ENCODE measurements at regions not wholly inside any gene's neighbourhood (a gene's known extent, or its start where the extent isn't known, plus 50 kb on each side); places are given as distances from the start of the nearest gene placed in this dataset.

DNA sequence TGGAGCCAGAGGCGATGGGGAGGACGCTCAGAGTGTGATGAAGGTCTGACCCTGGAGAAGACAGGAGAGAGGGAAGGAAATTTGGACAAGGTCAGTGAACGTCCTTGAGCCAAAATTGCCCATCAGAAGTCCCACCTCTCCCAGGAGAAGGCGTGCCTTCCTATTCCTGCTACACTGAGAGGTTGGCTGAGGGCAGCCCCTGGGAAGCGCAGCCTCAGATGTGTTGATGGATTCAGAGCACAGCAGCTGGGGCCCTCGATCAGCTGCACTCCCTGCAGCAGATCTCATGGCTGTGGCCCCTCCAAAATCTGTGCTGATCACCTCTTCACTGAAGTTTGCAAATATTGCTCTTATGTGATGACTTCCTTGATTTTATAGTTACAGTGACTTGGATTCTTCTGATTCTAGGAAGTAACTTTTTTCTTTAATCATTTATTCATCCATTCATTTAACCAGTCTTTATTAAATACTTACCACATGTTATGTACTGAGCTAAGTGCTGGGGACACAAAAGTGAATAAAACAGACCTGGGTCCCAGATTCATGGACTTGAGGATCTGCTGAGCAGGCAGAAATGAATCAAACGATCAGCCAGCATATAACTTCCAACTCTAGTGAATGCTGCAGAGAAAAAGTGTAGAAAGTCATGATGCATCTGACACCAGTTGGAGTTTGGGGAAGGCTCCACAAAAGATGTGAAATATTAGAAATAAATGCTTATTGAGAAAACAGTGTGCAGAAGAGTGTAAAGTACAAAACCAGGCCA, 69.6 kb upstream of the ARMC2 start:
- no peak for DNase-seq (ENCODE audit: low spot score)

DNA sequence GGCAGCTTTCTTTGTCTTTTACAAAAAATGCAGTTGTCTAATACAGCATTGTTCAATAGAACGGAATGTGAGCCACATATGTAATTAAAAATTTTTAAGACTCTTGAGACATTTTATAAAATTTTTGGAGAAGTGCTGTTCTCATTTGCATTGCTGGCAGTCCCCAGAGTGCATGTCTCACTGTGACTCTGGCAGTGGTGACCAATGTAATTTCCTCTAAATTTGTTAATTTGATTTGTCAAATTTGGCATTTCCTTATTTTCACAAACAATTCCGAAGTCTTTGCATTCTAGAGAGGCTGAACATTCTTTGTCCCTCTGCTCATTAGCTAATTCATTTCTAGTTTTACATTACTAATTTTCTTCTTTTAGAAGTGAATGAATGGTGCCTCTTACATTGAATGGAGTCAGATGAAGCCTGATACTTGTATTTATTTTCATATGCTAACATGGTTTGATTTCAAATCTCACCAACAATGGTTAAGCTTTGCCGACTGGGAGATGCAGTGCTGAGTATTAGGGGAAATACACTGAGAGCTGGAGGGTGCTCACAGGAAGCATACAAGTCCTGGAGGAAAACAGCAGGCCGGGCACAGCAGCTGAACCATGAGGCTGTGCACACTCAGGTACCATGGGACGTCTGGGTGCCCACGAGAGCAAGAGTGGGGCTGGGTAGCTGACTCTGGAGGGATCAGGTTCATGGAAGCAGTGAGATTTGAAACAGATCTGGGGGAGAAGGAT, 68.5 kb upstream of the ARMC2 start:
- DNase-seq (ENCODE audit: low spot score), result no peak

- DNase-seq (ENCODE audit: low spot score), result no peak
These were observed 67.4 kb upstream of the ARMC2 start for GRCh38 chr6:108780784-108781183.

GRCh38 chr6:108781419-108782100, 66.7 kb upstream of the ARMC2 start:
- no peak for DNase-seq (ENCODE audit: low spot score)

GRCh38 chr6:108782179-108783041, 65.8 kb upstream of the ARMC2 start:
- DNase-seq (ENCODE audit: low spot score), result peak; percentile 93

GRCh38 chr6:108785653-108786052, 62.6 kb upstream of the ARMC2 start:
- no peak for DNase-seq (ENCODE audit: low spot score)

DNA sequence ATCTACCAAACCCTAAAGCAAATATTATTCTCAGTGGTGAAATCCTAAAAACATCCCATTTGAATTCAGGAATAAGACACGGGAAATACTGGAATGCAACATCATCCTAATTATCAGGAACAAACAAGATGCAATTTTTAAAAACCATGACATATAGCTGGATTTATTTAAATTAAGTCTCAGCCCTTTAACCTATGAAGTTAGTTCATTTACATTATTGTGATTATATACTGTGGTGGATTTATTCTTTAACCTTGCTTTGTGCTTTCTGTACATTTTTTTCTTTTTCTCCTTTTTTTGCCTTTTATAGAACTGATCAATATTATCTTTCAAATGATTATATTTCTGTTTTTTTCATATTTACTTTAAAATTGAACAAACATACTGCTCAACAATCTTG, 59.8 kb upstream of the ARMC2 start:
- DNase-seq (ENCODE audit: low spot score), result no peak

DNA sequence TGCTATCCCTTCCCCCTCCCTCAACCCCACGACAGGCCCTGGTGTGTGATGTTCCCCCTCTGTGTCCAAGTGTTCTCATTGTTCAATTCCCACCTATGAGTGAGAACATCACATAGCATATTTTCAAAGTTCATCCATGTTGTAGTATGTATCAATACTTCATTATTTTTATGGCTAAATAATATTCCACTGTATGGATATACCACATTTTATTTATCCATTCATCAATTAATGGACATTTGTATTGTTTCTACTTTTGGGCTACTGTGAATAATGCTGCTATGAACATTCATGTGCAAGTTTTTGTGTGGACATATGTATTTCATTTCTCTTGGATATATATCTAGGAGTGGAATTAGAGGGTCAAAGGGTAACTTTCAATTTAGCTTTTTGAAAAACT, 58.7 kb upstream of the ARMC2 start:
- DNase-seq (ENCODE audit: low spot score), result no peak

DNA sequence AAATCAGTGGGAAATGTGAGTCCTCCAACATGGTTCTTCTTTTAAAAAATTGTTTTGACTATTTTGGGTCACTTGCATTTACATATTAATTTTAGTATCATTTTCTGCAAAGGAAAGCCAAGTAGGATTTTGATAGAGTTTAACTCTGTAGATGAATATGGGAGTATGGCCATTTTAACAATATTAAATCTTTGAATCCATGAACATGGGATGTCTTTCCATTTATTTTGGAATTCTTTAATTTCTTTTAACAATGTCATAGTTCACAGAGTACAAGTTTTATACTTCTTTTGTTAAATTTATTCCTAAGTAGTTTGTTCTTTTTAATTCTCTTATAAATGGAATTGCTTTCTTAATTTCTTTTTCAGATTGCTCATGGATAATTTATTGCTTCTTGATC, 56.5 kb upstream of the ARMC2 start:
- no peak for DNase-seq (ENCODE audit: low spot score)

DNA sequence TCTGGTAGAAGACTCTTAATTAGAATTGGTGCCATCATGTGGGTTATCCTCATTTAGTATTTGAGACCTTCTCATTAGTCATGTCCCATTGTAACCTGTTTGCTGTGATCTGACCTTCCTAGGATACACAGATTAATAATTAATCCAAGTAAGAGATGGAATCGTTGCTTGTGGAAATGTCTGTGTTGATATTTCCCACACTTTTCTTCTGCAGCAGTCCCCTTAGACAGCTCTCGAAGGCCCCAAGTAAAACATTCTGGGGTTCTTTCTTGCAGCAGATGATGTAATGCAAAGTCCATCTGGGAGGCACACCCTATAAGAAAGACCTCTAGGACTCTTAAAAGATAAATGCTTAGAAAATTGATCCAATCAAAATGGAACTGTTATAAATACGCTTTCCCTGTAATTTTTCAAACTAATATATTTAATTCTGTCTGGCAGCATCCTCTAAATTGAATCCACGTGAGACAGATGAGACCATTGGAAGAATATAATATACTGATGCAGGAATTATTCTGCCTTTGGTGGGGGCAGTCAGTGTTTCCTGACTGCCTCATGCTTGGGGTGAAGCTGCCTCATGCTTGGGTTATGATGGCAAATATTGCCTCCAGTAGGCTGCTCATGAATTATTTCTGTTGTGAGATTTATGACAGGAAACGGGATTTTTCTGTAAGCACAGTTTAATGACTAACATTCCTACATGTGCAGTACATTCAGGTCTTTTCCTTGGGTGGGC, 54.5 kb upstream of the ARMC2 start:
- no peak for DNase-seq (ENCODE audit: low spot score)

DNA sequence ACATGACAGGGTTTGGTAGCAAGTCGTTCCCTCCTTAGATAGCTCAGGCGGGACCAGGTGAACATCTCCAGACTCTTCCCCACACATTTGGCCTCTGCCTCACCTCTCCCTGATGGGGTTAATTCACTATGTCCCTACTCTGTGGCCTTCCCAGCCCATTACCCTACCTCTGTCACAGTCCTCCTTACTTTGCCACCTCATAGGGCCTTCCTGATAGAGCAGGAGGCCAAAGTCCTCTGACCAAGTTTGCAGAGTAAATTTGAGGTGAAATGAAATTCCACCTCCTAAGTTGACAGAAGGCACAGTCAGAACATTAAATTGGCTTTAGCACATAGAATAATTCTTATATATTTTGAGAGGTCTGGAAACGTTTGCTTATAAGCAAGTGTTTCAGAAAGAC, 53.1 kb upstream of the ARMC2 start:
- DNase-seq (ENCODE audit: low spot score), result no peak

DNA sequence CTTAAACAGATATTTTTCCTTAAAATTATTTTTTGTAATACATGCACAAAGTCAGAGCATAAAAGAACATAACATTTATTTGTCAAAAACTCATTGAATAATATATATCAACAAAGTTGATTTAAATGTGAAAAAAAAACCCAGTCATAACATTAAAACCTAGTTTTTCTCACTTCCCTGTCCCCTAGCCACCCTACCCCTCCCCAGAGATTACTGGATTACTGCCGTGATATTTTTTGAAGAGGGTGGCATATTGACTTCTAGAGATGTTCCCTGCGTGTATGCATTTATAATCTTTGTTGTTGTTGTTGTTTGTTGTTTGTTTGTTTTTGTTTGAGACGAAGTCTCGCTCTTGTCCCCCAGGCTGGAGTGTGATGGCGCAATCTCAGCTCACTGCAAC, 52.4 kb upstream of the ARMC2 start:
- no peak for DNase-seq (ENCODE audit: low spot score)

DNA sequence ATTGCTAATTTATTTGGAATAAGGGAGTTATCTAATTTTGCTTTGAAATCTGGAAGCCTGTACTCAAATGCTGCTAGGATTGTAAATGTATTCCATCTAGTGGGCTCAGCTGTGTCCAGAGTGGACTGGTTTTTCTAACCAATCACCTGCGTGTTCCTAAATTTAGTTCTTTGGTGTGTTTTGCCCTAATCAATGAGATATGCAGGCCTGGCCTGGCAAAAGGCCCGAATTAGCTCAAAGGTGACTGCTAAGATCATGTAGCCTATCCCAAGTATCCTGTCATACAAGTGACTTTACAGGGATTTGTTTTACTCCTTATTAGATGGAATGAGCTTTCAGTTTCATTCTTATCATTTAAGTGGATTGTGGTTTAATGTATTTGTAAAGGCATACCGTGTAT, 51.3 kb upstream of the ARMC2 start:
- no peak for DNase-seq (ENCODE audit: low spot score)

DNA sequence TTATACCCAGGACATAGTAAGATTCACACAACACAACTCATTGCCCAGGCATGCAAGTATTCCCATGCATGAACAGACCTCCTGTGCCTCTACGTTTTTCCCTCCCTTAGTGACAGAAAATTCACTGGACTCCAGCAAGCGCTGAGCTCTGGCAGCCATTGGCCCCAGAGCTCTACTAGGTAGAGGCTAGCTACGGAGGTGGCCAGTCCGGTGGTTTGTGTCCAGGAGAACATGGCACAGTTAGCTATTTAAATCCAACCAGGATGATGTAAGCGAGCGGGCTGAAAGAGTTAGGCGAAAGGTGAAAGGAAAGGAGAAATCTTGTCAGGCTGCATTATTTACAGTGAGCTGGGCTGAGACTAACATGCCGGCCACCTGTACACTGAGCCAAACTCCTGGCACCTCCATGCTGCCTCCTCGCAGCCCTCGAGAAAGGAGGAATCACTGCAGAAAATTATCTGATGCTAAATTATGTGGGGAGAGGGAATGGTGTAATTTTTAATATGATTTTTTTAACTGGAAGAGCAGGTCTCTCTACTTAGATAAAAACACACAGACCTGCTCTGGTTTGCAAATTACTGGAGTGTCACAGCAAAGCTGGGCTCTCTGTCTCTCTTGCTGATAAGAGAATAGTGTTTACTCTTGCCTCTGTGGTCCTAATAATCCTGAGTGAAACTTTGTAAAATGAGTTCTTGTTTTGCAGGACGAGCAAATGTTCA, 50.1 kb upstream of the ARMC2 start:
- DNase-seq (ENCODE audit: low spot score), result no peak
